Panc1 (cell line): ENCODE measurements at regions not wholly inside any gene's neighbourhood (a gene's known extent, or its start where the extent isn't known, plus 50 kb on each side); places are given as distances from the start of the nearest gene placed in this dataset.

Experiments used
- ATAC-seq: fragments of 200-7000 bp; cut with Tn5 transposase; 2 replicates; pipeline ENCODE4 v1.9.1; 2020; ENCODE audit warnings: mild to moderate bottlenecking, moderate library complexity
- BruUV-seq: library from RNA; stranded (reverse); fragments of 400-500 nt; replicated peaks from 2 replicates; lab custom pipeline; 2021; lab: Mats Ljungman, UMichigan
- CTCF ChIA-PET: fragments of 300-600 bp; sonication (Branson Sonifier 250); formaldehyde crosslinking; loops from one replicate; lab custom pipeline; 2022; ENCODE audit warnings: antibody characterized with exemption; lab: Charles Lee
- POLR2A ChIA-PET: fragments of 300-600 bp; sonication (Branson Sonifier 250); formaldehyde crosslinking; loops from one replicate; lab custom pipeline; 2022; ENCODE audit warnings: antibody characterized with exemption; lab: Charles Lee
- DNase-seq: peaks from one replicate; pipeline ENCODE4 v3.0.0-alpha.2; 2010; ENCODE audit warnings: low read depth, low spot score
- H3K27ac ChIP-seq: 2 replicates; pipeline ENCODE4 v1.5.1; 2011; ENCODE audit warnings: mild to moderate bottlenecking, low read length, inconsistent platforms
- H3K27me3 ChIP-seq: fragments of 200-500 bp; sonication (Bioruptor generic); 2 replicates; pipeline ENCODE4 v1.6.0; 2014; ENCODE audit warnings: low read length, inconsistent platforms; ENCODE audit not compliant: control insufficient read depth, insufficient read depth
- H3K36me3 ChIP-seq: fragments of 200-500 bp; sonication (Bioruptor generic); 2 replicates; pipeline ENCODE4 v1.5.1; 2014; ENCODE audit warnings: inconsistent platforms, mild to moderate bottlenecking, low read length, moderate library complexity; ENCODE audit not compliant: control insufficient read depth, insufficient read depth
- H3K4me1 ChIP-seq: 2 replicates; pipeline ENCODE4 v1.5.1; 2011; ENCODE audit warnings: inconsistent platforms, mild to moderate bottlenecking, low read length, moderate library complexity; ENCODE audit not compliant: control insufficient read depth, insufficient read depth
- H3K4me3 ChIP-seq, 2 experiments: 2 replicates each; pipeline ENCODE4 v1.5.1; 2011 to 2012; ENCODE audit warnings: low read depth in 2 of 2, low read length in 2 of 2, mild to moderate bottlenecking in 2 of 2, inconsistent platforms in 1 of 2, moderate library complexity in 1 of 2
- H3K9me3 ChIP-seq: fragments of 200-500 bp; sonication (Bioruptor generic); 2 replicates; pipeline ENCODE4 v1.5.1; 2014; ENCODE audit warnings: low read depth, mild to moderate bottlenecking, inconsistent platforms, low read length, moderate library complexity; ENCODE audit not compliant: control insufficient read depth, insufficient read depth
- CTCF ChIP-seq: fragments of 450-650 bp; IDR thresholded peaks from 2 replicates; pipeline ENCODE4 v1.5.1; 2017; ENCODE audit warnings: mild to moderate bottlenecking
- POLR2AphosphoS5 ChIP-seq: IDR thresholded peaks from 2 replicates; pipeline ENCODE4 v1.6.1; 2012; ENCODE audit warnings: mild to moderate bottlenecking, low read depth, low read length, moderate library complexity
- REST ChIP-seq, 2 experiments: IDR thresholded peaks; 2 replicates each; pipeline ENCODE4 v1.6.1; 2011 to 2012; ENCODE audit warnings: low read depth in 2 of 2, control low read depth in 1 of 2, low read length in 1 of 2, mild to moderate bottlenecking in 1 of 2, moderate library complexity in 1 of 2; ENCODE audit not compliant: insufficient read depth in 1 of 2
- SIN3A ChIP-seq: IDR thresholded peaks from 2 replicates; pipeline ENCODE4 v1.6.1; 2012; ENCODE audit warnings: low read depth, mild to moderate bottlenecking, low read length, moderate library complexity, borderline replicate concordance; ENCODE audit not compliant: insufficient read depth
- TCF7L2 ChIP-seq: IDR thresholded peaks from 2 replicates; pipeline ENCODE4 v1.6.1; 2011; ENCODE audit warnings: mild to moderate bottlenecking, low read depth, low read length, inconsistent platforms
- in situ Hi-C: cut with HindIII; loops from 2 replicates; pipeline ENCODE4 v1.10.0; 2016; ENCODE audit warnings: low sequenced_read_pairs, low pct_unique_long_range_greater_than_20kb
- intact Hi-C: fragments of 100-400 bp; cut with micrococcal nuclease; formaldehyde crosslinking; loops from one replicate; pipeline ENCODE4 v1.10.0; 2022; ENCODE audit not compliant: unreplicated experiment

- H3K36me3 ChIP-seq, result no peaks in the 10 kb centered on the region
- no peak overlapping the region for H3K4me3 ChIP-seq
- H3K27me3 ChIP-seq, result no peaks in the 10 kb centered on the region
- BruUV-seq, result no TSS peak
- H3K9me3 ChIP-seq, result no peaks in the 10 kb centered on the region
- in situ Hi-C loops (no loop called here), intact Hi-C loops (no loop called here)
- no peak overlapping the region for H3K27ac ChIP-seq
- no peak for DNase-seq
- ChIA-PET POLR2A (no interaction called here), CTCF (no interaction called here)
- TF ChIP-seq CTCF, result no peak
- TF ChIP-seq POLR2AphosphoS5, result no peak
- TF ChIP-seq SIN3A, result no peak
- TF ChIP-seq TCF7L2, result no peak
- no peak for TF ChIP-seq REST (IDR thresholded peaks at IDR 0.05; ENCODE audit: insufficient read depth in 1 of 2, low read depth in 2 of 2, low read length in 1 of 2)
- no peak for ATAC-seq
- no peaks in the 10 kb centered on the region for H3K4me1 ChIP-seq
Measured at GRCh38 chr2:122539311-122539710, 783.9 kb downstream of the TSN start.

- no TSS peak for BruUV-seq
- POLR2A ChIA-PET, result no interaction called here
- Histone ChIP-seq H3K27ac (no peak overlapping the region), H3K4me3 (no peak overlapping the region), H3K4me1 (no peaks in the 10 kb centered on the region), H3K27me3 (no peaks in the 10 kb centered on the region), H3K36me3 (no peaks in the 10 kb centered on the region), H3K9me3 (no peaks in the 10 kb centered on the region)
- in situ Hi-C loops (no loop called here), intact Hi-C loops (no loop called here)
- DNase-seq (no peak), ATAC-seq (no peak)
- TF ChIP-seq TCF7L2, result no peak
- no peak for TF ChIP-seq SIN3A
- TF ChIP-seq REST (IDR thresholded peaks at IDR 0.05; ENCODE audit: insufficient read depth in 1 of 2, low read depth in 2 of 2, low read length in 1 of 2), result no peak
- no peak for TF ChIP-seq CTCF
- TF ChIP-seq POLR2AphosphoS5, result no peak
- CTCF ChIA-PET, result no interaction called here
Measured at GRCh38 chr2:122539920-122540319, 784.5 kb downstream of the TSN start.
